ENCODE measurements at regions not wholly inside any gene's neighbourhood (a gene's known extent, or its start where the extent isn't known, plus 50 kb on each side); places are given as distances from the start of the nearest gene placed in this dataset.

DNA sequence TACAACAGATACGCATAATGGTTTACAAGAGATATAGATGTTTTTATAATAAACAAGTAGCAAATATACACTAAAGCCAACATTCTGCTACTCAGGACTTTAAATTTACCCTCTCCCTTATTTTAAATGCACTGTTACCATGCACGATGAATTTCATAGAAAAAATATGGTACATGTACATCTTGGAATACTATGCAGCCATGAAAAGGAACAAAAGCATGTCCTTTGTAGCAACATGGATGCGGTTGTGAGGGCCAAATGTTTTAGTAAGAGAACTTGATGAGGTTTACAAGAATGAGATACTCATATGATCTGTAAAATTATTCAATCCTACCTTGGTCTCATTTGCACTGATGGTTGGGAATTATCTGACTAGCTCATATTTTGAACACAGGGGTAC lies 769.3 kb downstream of the VGLL3 start:
- no peak for DNase-seq (ENCODE audit: low spot score)
- Histone ChIP-seq H3K4me1 (ENCODE audit: control insufficient read depth in 4 of 4, insufficient read depth in 4 of 4, low read length in 3 of 4) (no peaks in the 10 kb centered on the region), H3K27ac (ENCODE audit: low read depth in 1 of 2, low read length in 2 of 2) (no peak overlapping the region), H3K27me3 (ENCODE audit: control insufficient read depth in 4 of 4, insufficient read depth in 4 of 4, low read length in 3 of 4) (no peaks in the 10 kb centered on the region), H3K9me3 (ENCODE audit: control insufficient read depth in 4 of 4, low read length in 3 of 4) (no peaks in the 10 kb centered on the region), H3K36me3 (ENCODE audit: control insufficient read depth in 4 of 4, insufficient read depth in 3 of 4, low read depth in 1 of 4, low read length in 3 of 4) (no peaks in the 10 kb centered on the region), H3K9ac (ENCODE audit: low read depth in 1 of 2, low read length in 2 of 2) (no peak overlapping the region), H3K4me3 (ENCODE audit: low read depth in 1 of 3, low read length in 3 of 3) (no peak overlapping the region)
- 86% methylated on average over 3 of the region's 3 CpGs for WGBS
- no peak for TF ChIP-seq JUND (IDR thresholded peaks at IDR 0.05)
- TF ChIP-seq, protein P1, sequence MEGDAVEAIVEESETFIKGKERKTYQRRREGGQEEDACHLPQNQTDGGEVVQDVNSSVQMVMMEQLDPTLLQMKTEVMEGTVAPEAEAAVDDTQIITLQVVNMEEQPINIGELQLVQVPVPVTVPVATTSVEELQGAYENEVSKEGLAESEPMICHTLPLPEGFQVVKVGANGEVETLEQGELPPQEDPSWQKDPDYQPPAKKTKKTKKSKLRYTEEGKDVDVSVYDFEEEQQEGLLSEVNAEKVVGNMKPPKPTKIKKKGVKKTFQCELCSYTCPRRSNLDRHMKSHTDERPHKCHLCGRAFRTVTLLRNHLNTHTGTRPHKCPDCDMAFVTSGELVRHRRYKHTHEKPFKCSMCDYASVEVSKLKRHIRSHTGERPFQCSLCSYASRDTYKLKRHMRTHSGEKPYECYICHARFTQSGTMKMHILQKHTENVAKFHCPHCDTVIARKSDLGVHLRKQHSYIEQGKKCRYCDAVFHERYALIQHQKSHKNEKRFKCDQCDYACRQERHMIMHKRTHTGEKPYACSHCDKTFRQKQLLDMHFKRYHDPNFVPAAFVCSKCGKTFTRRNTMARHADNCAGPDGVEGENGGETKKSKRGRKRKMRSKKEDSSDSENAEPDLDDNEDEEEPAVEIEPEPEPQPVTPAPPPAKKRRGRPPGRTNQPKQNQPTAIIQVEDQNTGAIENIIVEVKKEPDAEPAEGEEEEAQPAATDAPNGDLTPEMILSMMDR (IDR thresholded peaks at IDR 0.05; ENCODE audit: low read depth, low read length, missing input control): no peak
- no peak for TF ChIP-seq RAD21 (IDR thresholded peaks at IDR 0.05)
- no peak for TF ChIP-seq YY1 (IDR thresholded peaks at IDR 0.05)
- no peak for TF ChIP-seq FOXA1 (IDR thresholded peaks at IDR 0.05)
- TF ChIP-seq, protein P2, sequence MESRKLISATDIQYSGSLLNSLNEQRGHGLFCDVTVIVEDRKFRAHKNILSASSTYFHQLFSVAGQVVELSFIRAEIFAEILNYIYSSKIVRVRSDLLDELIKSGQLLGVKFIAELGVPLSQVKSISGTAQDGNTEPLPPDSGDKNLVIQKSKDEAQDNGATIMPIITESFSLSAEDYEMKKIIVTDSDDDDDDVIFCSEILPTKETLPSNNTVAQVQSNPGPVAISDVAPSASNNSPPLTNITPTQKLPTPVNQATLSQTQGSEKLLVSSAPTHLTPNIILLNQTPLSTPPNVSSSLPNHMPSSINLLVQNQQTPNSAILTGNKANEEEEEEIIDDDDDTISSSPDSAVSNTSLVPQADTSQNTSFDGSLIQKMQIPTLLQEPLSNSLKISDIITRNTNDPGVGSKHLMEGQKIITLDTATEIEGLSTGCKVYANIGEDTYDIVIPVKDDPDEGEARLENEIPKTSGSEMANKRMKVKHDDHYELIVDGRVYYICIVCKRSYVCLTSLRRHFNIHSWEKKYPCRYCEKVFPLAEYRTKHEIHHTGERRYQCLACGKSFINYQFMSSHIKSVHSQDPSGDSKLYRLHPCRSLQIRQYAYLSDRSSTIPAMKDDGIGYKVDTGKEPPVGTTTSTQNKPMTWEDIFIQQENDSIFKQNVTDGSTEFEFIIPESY (IDR thresholded peaks at IDR 0.05): no peak
- TF ChIP-seq SP1 (IDR thresholded peaks at IDR 0.05): no peak
- TF ChIP-seq MAX (IDR thresholded peaks at IDR 0.05): no peak
- TF ChIP-seq, protein P3, sequence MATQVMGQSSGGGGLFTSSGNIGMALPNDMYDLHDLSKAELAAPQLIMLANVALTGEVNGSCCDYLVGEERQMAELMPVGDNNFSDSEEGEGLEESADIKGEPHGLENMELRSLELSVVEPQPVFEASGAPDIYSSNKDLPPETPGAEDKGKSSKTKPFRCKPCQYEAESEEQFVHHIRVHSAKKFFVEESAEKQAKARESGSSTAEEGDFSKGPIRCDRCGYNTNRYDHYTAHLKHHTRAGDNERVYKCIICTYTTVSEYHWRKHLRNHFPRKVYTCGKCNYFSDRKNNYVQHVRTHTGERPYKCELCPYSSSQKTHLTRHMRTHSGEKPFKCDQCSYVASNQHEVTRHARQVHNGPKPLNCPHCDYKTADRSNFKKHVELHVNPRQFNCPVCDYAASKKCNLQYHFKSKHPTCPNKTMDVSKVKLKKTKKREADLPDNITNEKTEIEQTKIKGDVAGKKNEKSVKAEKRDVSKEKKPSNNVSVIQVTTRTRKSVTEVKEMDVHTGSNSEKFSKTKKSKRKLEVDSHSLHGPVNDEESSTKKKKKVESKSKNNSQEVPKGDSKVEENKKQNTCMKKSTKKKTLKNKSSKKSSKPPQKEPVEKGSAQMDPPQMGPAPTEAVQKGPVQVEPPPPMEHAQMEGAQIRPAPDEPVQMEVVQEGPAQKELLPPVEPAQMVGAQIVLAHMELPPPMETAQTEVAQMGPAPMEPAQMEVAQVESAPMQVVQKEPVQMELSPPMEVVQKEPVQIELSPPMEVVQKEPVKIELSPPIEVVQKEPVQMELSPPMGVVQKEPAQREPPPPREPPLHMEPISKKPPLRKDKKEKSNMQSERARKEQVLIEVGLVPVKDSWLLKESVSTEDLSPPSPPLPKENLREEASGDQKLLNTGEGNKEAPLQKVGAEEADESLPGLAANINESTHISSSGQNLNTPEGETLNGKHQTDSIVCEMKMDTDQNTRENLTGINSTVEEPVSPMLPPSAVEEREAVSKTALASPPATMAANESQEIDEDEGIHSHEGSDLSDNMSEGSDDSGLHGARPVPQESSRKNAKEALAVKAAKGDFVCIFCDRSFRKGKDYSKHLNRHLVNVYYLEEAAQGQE (IDR thresholded peaks at IDR 0.05): no peak
- TF ChIP-seq ATF3 (IDR thresholded peaks at IDR 0.05): no peak
- TF ChIP-seq GABPA (IDR thresholded peaks at IDR 0.05 in 1 of 2, conservative IDR thresholded peaks at IDR 0.05 in 1 of 2): no peak

- Histone ChIP-seq H3K9me3 (ENCODE audit: control insufficient read depth in 4 of 4, low read length in 3 of 4) (no peaks in the 10 kb centered on the region), H3K4me1 (ENCODE audit: control insufficient read depth in 4 of 4, insufficient read depth in 4 of 4, low read length in 3 of 4) (no peaks in the 10 kb centered on the region), H3K4me3 (ENCODE audit: low read depth in 1 of 3, low read length in 3 of 3) (no peak overlapping the region), H3K36me3 (ENCODE audit: control insufficient read depth in 4 of 4, insufficient read depth in 3 of 4, low read depth in 1 of 4, low read length in 3 of 4) (no peaks in the 10 kb centered on the region), H3K9ac (ENCODE audit: low read depth in 1 of 2, low read length in 2 of 2) (no peak overlapping the region), H3K27ac (ENCODE audit: low read depth in 1 of 2, low read length in 2 of 2) (no peak overlapping the region), H3K27me3 (ENCODE audit: control insufficient read depth in 4 of 4, insufficient read depth in 4 of 4, low read length in 3 of 4) (no peaks in the 10 kb centered on the region)
- TF ChIP-seq JUND (IDR thresholded peaks at IDR 0.05) (no peak), FOXA1 (IDR thresholded peaks at IDR 0.05) (no peak), TAF1 (conservative IDR thresholded peaks at IDR 0.05) (no peak), ATF3 (IDR thresholded peaks at IDR 0.05) (no peak), EGR1 (IDR thresholded peaks at IDR 0.05; ENCODE audit: low read depth in 2 of 2) (no peak)
- TF ChIP-seq, protein P3 (IDR thresholded peaks at IDR 0.05): no peak
- no peak for DNase-seq (ENCODE audit: low spot score)
- whole genome bisulfite sequencing: 89% methylated on average over 1 of the region's 1 CpG
Measured at GRCh38 chr3:86208772-86209171, 782.2 kb downstream of the VGLL3 start.
